H9 (cell line): ENCODE measurements at regions not wholly inside any gene's neighbourhood (a gene's known extent, or its start where the extent isn't known, plus 50 kb on each side); places are given as distances from the start of the nearest gene placed in this dataset.

ENCODE experiments used
- DNase-seq: peaks from one replicate; pipeline ENCODE4 v3.0.0-alpha.2; 2017
- H2AFZ ChIP-seq: one replicate; pipeline ENCODE4 v1.6.1; 2013; ENCODE audit warnings: mild to moderate bottlenecking, low read length, control low read depth, moderate library complexity
- H2AK5ac ChIP-seq: 2 replicates; pipeline ENCODE4 v1.6.1; 2013; ENCODE audit warnings: low read length, control low read depth, mixed read lengths; ENCODE audit not compliant: insufficient read length
- H2BK120ac ChIP-seq: one replicate; pipeline ENCODE4 v1.6.1; 2013; ENCODE audit warnings: low read depth, mild to moderate bottlenecking, low read length, control low read depth, inconsistent platforms; ENCODE audit not compliant: poor library complexity, severe bottlenecking
- H2BK12ac ChIP-seq: 2 replicates; pipeline ENCODE4 v1.6.1; 2013; ENCODE audit warnings: low read length, control low read depth, mixed read lengths, low read depth; ENCODE audit not compliant: insufficient read length
- H2BK15ac ChIP-seq: 2 replicates; pipeline ENCODE4 v1.6.1; 2013; ENCODE audit warnings: low read depth, low read length, control low read depth
- H2BK20ac ChIP-seq: one replicate; pipeline ENCODE4 v1.6.1; 2013; ENCODE audit warnings: low read depth, mild to moderate bottlenecking, low read length, control low read depth, inconsistent platforms; ENCODE audit not compliant: poor library complexity, severe bottlenecking
- H2BK5ac ChIP-seq: 2 replicates; pipeline ENCODE4 v1.6.1; 2013; ENCODE audit warnings: low read length, control low read depth, mixed read lengths; ENCODE audit not compliant: insufficient read length
- H3K14ac ChIP-seq: 2 replicates; pipeline ENCODE4 v1.6.1; 2013; ENCODE audit warnings: low read length, control low read depth; ENCODE audit not compliant: insufficient read depth
- H3K18ac ChIP-seq: 2 replicates; pipeline ENCODE4 v1.6.1; 2013; ENCODE audit warnings: low read depth, mild to moderate bottlenecking, mixed read lengths, low read length, control low read depth; ENCODE audit not compliant: insufficient read length
- H3K23ac ChIP-seq: 2 replicates; pipeline ENCODE4 v1.6.1; 2013; ENCODE audit warnings: low read length, control low read depth, mixed read lengths, low read depth; ENCODE audit not compliant: insufficient read length
- H3K23me2 ChIP-seq: 2 replicates; pipeline ENCODE4 v1.6.1; 2013; ENCODE audit warnings: low read depth, mild to moderate bottlenecking, mixed read lengths, low read length, control low read depth; ENCODE audit not compliant: insufficient read length, poor library complexity, severe bottlenecking
- H3K27ac ChIP-seq: 2 replicates; pipeline ENCODE4 v1.5.1; 2013; ENCODE audit warnings: low read length, control low read depth, mixed read lengths, low read depth; ENCODE audit not compliant: insufficient read length
- H3K27me3 ChIP-seq: 2 replicates; pipeline ENCODE4 v1.6.1; 2013; ENCODE audit warnings: low read length, control low read depth, inconsistent platforms; ENCODE audit not compliant: insufficient read depth
- H3K4ac ChIP-seq: 2 replicates; pipeline ENCODE4 v1.6.1; 2013; ENCODE audit warnings: low read depth, mild to moderate bottlenecking, control low read depth, inconsistent platforms, low read length, moderate library complexity
- H3K4me1 ChIP-seq: 2 replicates; pipeline ENCODE4 v1.6.1; 2013; ENCODE audit warnings: low read length, control low read depth, inconsistent platforms; ENCODE audit not compliant: insufficient read depth
- H3K4me2 ChIP-seq: 2 replicates; pipeline ENCODE4 v1.6.1; 2013; ENCODE audit warnings: low read length, control low read depth, mixed read lengths; ENCODE audit not compliant: insufficient read length, insufficient read depth
- H3K56ac ChIP-seq: 2 replicates; pipeline ENCODE4 v1.6.1; 2013; ENCODE audit warnings: low read depth, mild to moderate bottlenecking, mixed read lengths, low read length, control low read depth; ENCODE audit not compliant: insufficient read length
- H3K79me1 ChIP-seq: 2 replicates; pipeline ENCODE4 v1.6.1; 2013; ENCODE audit warnings: low read depth, mild to moderate bottlenecking, moderate library complexity, low read length, control low read depth, inconsistent platforms; ENCODE audit not compliant: insufficient read depth, poor library complexity, severe bottlenecking
- H3K79me2 ChIP-seq: 2 replicates; pipeline ENCODE4 v1.6.1; 2013; ENCODE audit warnings: low read length, control low read depth, inconsistent platforms; ENCODE audit not compliant: insufficient read depth
- H3K9ac ChIP-seq: 2 replicates; pipeline ENCODE4 v1.6.1; 2013; ENCODE audit warnings: low read length, control low read depth, mixed read lengths; ENCODE audit not compliant: insufficient read length; ENCODE audit errors: extremely low read depth
- H3K9me3 ChIP-seq: one replicate; pipeline ENCODE4 v1.6.1; 2013; ENCODE audit warnings: low read depth, low read length, inconsistent platforms; ENCODE audit not compliant: control insufficient read depth
- H3T11ph ChIP-seq: one replicate; pipeline ENCODE4 v1.6.1; 2013; ENCODE audit warnings: mild to moderate bottlenecking, low read length, control low read depth, inconsistent platforms
- H4K20me1 ChIP-seq: one replicate; pipeline ENCODE4 v1.6.1; 2013; ENCODE audit not compliant: control insufficient read depth, insufficient read length, insufficient read depth
- H4K5ac ChIP-seq: 2 replicates; pipeline ENCODE4 v1.6.1; 2013; ENCODE audit warnings: low read depth, mild to moderate bottlenecking, mixed read lengths, low read length, control low read depth; ENCODE audit not compliant: insufficient read length
- H4K8ac ChIP-seq: replicated peaks from 2 replicates; pipeline ENCODE4 v1.6.1; 2013; ENCODE audit warnings: low read length, control low read depth, mixed read lengths, low read depth; ENCODE audit not compliant: insufficient read length
- H4K91ac ChIP-seq: 2 replicates; pipeline ENCODE4 v1.6.1; 2013; ENCODE audit warnings: low read depth, mild to moderate bottlenecking, moderate library complexity, mixed read lengths, low read length, control low read depth; ENCODE audit not compliant: insufficient read length
- H3K27ac Mint-ChIP-seq, 3 experiments: 2 replicates in 2 of 3; 3 replicates in 1 of 3; pipeline ENCODE4 v1.8.0; 2020 to 2021; ENCODE audit warnings: mixed read lengths in 3 of 3, mild to moderate bottlenecking in 1 of 3, moderate library complexity in 1 of 3
- H3K27me3 Mint-ChIP-seq: 2 replicates; pipeline ENCODE4 v1.8.0; 2021; ENCODE audit warnings: low read depth, mild to moderate bottlenecking, moderate library complexity, mixed read lengths
- H3K36me3 Mint-ChIP-seq, 3 experiments: 2 replicates in 2 of 3; 3 replicates in 1 of 3; pipeline ENCODE4 v1.8.0; 2020 to 2021; ENCODE audit warnings: low read depth in 3 of 3, mixed read lengths in 3 of 3; ENCODE audit not compliant: insufficient read depth in 1 of 3
- H3K4me1 Mint-ChIP-seq, 2 experiments: 2 replicates each; pipeline ENCODE4 v1.8.0; 2020; ENCODE audit warnings: mixed read lengths in 2 of 2
- H3K4me3 Mint-ChIP-seq, 2 experiments: 2 replicates in 1 of 2; 3 replicates in 1 of 2; pipeline ENCODE4 v1.8.0; 2020 to 2021; ENCODE audit warnings: mild to moderate bottlenecking in 2 of 2, mixed read lengths in 2 of 2, moderate library complexity in 1 of 2
- H3K9me3 Mint-ChIP-seq, 2 experiments: 2 replicates in 1 of 2; 3 replicates in 1 of 2; pipeline ENCODE4 v1.8.0; 2020; ENCODE audit warnings: mild to moderate bottlenecking in 2 of 2, mixed read lengths in 2 of 2, moderate library complexity in 1 of 2
- WGBS: extraction: QIAGEN DNeasy Blood & Tissue Kit; methylation state at CpG from one replicate; pipeline ENCODE4 v1.1.7; 2013; ENCODE audit warnings: missing lambda C conversion rate, low lambda C conversion rate, mixed read lengths; ENCODE audit not compliant: insufficient read length; ENCODE audit errors: extremely low coverage; 5-methylcytosine and 5-hydroxymethylcytosine counted together
- TF ChIP-seq, protein P1 (sequence below): fragments of 200-600 bp; sonication (generic); conservative IDR thresholded peaks from 3 replicates; pipeline ENCODE4 v1.8.0; 2021; ENCODE audit warnings: antibody characterized with exemption, mild to moderate bottlenecking

DNA sequence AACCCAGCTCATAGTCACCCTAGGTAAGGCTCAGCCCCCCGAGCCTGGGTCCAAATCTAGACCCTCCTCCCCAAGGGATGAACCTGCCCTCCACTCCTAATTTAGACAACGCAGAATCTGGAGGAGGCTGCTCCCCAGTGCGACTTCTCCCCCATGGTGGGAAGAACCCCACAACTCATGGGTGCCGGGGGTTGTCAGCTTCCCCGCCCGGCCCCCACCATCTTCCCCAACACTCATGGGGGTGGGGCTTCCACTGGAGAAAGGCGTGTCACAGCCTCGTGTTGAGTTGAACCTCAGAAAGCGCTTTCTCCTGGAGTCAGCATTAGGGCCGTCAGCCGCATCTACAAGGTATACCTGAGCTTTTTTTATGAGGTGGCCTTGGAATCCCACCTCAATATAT lies 66.9 kb downstream of the IRX2 start:
- H3K4me1 Mint-ChIP-seq: peaks cover 9 to 10% of the 10 kb centered on the region in 2 experiments

More for the DNA sequence above, 66.9 kb downstream of the IRX2 start:
- Histone ChIP-seq H3K9ac (no peak overlapping the region), H2AK5ac (no peak overlapping the region), H4K5ac (no peak overlapping the region), H3K14ac (no peak overlapping the region), H2BK20ac (no peak overlapping the region), H3K27ac (no peak overlapping the region), H3K79me1 (no peaks in the 10 kb centered on the region), H3T11ph (no peak overlapping the region), H3K56ac (no peak overlapping the region), H4K20me1 (no peaks in the 10 kb centered on the region), H4K8ac (no peak overlapping the region), H3K18ac (no peak overlapping the region), H3K4ac (no peak overlapping the region), H3K27me3 (no peaks in the 10 kb centered on the region), H2BK12ac (no peak overlapping the region), H3K23ac (no peak overlapping the region), H2BK120ac (no peak overlapping the region), H3K9me3 (no peaks in the 10 kb centered on the region), H3K4me1 (no peaks in the 10 kb centered on the region; the same call in 1 of the 2 replicates), H3K23me2 (no peaks in the 10 kb centered on the region), H2BK15ac (no peak overlapping the region), H4K91ac (no peak overlapping the region), H3K79me2 (no peaks in the 10 kb centered on the region), H2AFZ (no peak overlapping the region), H2BK5ac (no peak overlapping the region), H3K4me2 (no peak overlapping the region)
- Mint-ChIP-seq H3K9me3 (peaks cover 0 to 1% of the 10 kb centered on the region in 2 experiments; a peak in 3 of 5 replicates), H3K4me3 (no peak overlapping the region), H3K36me3 (no peaks in the 10 kb centered on the region; a peak in 1 of 7 replicates), H3K27ac (no peak overlapping the region), H3K27me3 (peaks cover 19% of the 10 kb centered on the region)
- TF ChIP-seq, protein P1, sequence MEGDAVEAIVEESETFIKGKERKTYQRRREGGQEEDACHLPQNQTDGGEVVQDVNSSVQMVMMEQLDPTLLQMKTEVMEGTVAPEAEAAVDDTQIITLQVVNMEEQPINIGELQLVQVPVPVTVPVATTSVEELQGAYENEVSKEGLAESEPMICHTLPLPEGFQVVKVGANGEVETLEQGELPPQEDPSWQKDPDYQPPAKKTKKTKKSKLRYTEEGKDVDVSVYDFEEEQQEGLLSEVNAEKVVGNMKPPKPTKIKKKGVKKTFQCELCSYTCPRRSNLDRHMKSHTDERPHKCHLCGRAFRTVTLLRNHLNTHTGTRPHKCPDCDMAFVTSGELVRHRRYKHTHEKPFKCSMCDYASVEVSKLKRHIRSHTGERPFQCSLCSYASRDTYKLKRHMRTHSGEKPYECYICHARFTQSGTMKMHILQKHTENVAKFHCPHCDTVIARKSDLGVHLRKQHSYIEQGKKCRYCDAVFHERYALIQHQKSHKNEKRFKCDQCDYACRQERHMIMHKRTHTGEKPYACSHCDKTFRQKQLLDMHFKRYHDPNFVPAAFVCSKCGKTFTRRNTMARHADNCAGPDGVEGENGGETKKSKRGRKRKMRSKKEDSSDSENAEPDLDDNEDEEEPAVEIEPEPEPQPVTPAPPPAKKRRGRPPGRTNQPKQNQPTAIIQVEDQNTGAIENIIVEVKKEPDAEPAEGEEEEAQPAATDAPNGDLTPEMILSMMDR: no peak
- no peak for DNase-seq
- WGBS: no CpG with 5 or more reads among the region's 11 CpGs
